Thoracic aorta (tissue), 2 donors: ENCODE measurements at regions not wholly inside any gene's neighbourhood (a gene's known extent, or its start where the extent isn't known, plus 50 kb on each side); places are given as distances from the start of the nearest gene placed in this dataset.

Experiments
- ATAC-seq: fragments of 150-250 bp; one replicate; pipeline ENCODE4 v1.8.0; 2017; ENCODE audit warnings: low read depth; ENCODE audit not compliant: insufficient number of reproducible peaks, low FRiP score
- DNase-seq: peaks from one replicate; pipeline ENCODE4 v3.0.0-alpha.2; 2020; ENCODE audit warnings: low spot score
- H3K27ac ChIP-seq, 2 donors: fragments of 200-600 bp; sonication (generic); 1 replicate in 1 of 2; 2 replicates in 1 of 2; pipeline ENCODE4 v1.5.1; 2016; ENCODE audit warnings: mild to moderate bottlenecking in 2 of 2, moderate library complexity in 2 of 2
- H3K27me3 ChIP-seq: fragments of 200-600 bp; sonication (generic); replicated peaks from 2 replicates; pipeline ENCODE4 v1.6.0; 2016; ENCODE audit warnings: mild to moderate bottlenecking; ENCODE audit not compliant: insufficient read depth
- H3K36me3 ChIP-seq: fragments of 200-600 bp; sonication (generic); one replicate; pipeline ENCODE4 v1.5.1; 2016
- H3K4me1 ChIP-seq, 2 donors: fragments of 200-600 bp; sonication (generic); 1 replicate in 1 of 2; 2 replicates in 1 of 2; pipeline versions ENCODE4 v1.5.1 to v1.6.0; 2016; ENCODE audit warnings: low read depth in 2 of 2, mild to moderate bottlenecking in 1 of 2; ENCODE audit not compliant: control insufficient read depth in 1 of 2
- H3K4me3 ChIP-seq: fragments of 200-600 bp; sonication (generic); 2 replicates; pipeline ENCODE4 v1.5.1; 2016; ENCODE audit warnings: mild to moderate bottlenecking
- H3K9me3 ChIP-seq: fragments of 200-600 bp; sonication (generic); 2 replicates; pipeline ENCODE4 v1.5.1; 2016
- TF ChIP-seq, protein P1 (sequence below): fragments of 200-600 bp; sonication (generic); IDR thresholded peaks from one replicate; pipeline ENCODE4 v1.5.1; 2019; ENCODE audit warnings: antibody characterized with exemption

GRCh38 chr13:109968876-109969577, 182.6 kb upstream of the IRS2 start:
- H3K9me3 ChIP-seq = no peaks in the 10 kb centered on the region
- H3K27ac ChIP-seq = no peak overlapping the region
- H3K4me3 ChIP-seq = no peak overlapping the region
- TF ChIP-seq, protein P1, sequence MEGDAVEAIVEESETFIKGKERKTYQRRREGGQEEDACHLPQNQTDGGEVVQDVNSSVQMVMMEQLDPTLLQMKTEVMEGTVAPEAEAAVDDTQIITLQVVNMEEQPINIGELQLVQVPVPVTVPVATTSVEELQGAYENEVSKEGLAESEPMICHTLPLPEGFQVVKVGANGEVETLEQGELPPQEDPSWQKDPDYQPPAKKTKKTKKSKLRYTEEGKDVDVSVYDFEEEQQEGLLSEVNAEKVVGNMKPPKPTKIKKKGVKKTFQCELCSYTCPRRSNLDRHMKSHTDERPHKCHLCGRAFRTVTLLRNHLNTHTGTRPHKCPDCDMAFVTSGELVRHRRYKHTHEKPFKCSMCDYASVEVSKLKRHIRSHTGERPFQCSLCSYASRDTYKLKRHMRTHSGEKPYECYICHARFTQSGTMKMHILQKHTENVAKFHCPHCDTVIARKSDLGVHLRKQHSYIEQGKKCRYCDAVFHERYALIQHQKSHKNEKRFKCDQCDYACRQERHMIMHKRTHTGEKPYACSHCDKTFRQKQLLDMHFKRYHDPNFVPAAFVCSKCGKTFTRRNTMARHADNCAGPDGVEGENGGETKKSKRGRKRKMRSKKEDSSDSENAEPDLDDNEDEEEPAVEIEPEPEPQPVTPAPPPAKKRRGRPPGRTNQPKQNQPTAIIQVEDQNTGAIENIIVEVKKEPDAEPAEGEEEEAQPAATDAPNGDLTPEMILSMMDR = no peak
- H3K4me1 ChIP-seq = no peaks in the 10 kb centered on the region
- no peaks in the 10 kb centered on the region for H3K27me3 ChIP-seq
- no peak for DNase-seq
- no peak for ATAC-seq
- no peaks in the 10 kb centered on the region for H3K36me3 ChIP-seq

GRCh38 chr13:109963960-109964563, 177.7 kb upstream of the IRS2 start:
- Histone ChIP-seq H3K36me3 (no peaks in the 10 kb centered on the region), H3K27ac (no peak overlapping the region), H3K9me3 (no peaks in the 10 kb centered on the region), H3K27me3 (no peaks in the 10 kb centered on the region), H3K4me3 (no peak overlapping the region), H3K4me1 (no peaks in the 10 kb centered on the region)
- TF ChIP-seq, protein P1 = no peak
- no peak for ATAC-seq
- DNase-seq = no peak

DNA sequence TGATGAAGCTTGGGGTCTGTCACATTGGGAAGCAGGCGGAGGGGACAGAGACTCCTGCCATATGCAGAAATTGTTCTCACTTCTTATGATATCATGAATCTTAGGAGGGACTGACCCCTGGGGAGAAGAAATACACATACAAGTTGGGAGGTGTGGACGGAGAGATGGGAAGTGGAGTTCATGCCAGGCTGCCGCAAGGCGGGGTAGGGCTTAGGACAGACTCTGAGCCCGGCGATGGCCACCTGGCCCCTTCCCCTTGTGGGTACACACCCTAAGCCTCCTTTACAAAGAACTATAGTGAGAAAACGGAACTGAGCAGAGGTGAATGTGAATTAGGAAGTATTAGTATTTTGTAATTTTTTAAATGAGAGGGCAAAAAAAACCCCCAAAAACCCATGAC, 177.0 kb upstream of the IRS2 start:
- no peak for DNase-seq
- TF ChIP-seq, protein P1 = no peak
- Histone ChIP-seq H3K27ac (no peak overlapping the region), H3K27me3 (no peaks in the 10 kb centered on the region), H3K36me3 (no peaks in the 10 kb centered on the region), H3K4me3 (no peak overlapping the region), H3K4me1 (no peaks in the 10 kb centered on the region), H3K9me3 (no peaks in the 10 kb centered on the region)
- no peak for ATAC-seq

DNA sequence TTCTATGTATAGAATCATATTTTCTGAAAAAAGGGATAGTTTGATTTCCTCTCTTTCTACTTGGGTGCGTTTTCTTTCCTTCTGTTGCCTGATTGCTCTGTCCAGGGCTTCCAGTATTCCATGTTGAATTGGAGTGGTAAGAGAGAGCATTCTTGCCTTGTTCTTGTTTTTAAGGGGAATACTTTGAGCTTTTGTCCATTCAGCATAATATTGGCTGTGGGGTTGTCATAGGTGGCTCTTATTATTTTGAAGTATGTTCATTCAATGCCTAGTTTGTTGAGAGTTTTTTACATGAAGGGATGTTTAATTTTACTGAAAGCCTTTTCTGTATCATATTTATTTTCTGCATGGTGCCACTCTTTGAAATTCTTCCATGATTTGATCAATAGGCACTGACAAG, 173.5 kb upstream of the IRS2 start:
- DNase-seq (no peak), ATAC-seq (no peak)
- Histone ChIP-seq H3K4me3 (no peak overlapping the region), H3K36me3 (no peaks in the 10 kb centered on the region), H3K27ac (no peak overlapping the region), H3K4me1 (no peaks in the 10 kb centered on the region), H3K27me3 (no peaks in the 10 kb centered on the region), H3K9me3 (no peaks in the 10 kb centered on the region)
- TF ChIP-seq, protein P1 = no peak

DNA sequence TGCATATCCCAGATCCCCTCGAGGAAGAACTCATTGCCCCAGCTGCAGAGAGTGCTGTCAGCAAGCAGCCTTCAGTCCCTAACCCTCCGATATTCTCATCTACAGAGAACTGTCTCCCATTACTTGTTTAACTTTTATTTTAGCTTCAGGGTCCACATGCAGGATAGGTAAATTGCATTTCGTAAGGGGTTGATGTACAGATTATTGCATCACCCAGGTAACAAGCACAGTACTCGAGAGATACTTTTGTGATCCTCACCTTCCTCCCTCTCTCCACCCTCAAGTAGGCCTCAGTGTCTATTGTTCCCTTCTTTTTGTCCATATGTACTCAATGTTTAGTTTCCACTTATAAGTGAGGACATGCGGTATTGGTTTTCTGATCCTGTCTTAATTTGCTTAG, 171.5 kb upstream of the IRS2 start:
- Histone ChIP-seq H3K4me1 (no peaks in the 10 kb centered on the region), H3K9me3 (no peaks in the 10 kb centered on the region), H3K4me3 (no peak overlapping the region), H3K36me3 (no peaks in the 10 kb centered on the region), H3K27ac (no peak overlapping the region), H3K27me3 (no peaks in the 10 kb centered on the region)
- ATAC-seq (no peak), DNase-seq (no peak)
- TF ChIP-seq, protein P1 = no peak
